Hematopoietic multipotent progenitor cell treated with erythropoietin and hydrocortisone succinate and interleukin-3 and kit ligand, for 6 days (in vitro differentiated cells): ENCODE measurements at regions not wholly inside any gene's neighbourhood (a gene's known extent, or its start where the extent isn't known, plus 50 kb on each side); places are given as distances from the start of the nearest gene placed in this dataset.

Source experiments
- DNase-seq: peaks from one replicate; pipeline ENCODE4 v3.0.0-alpha.2; 2015

GRCh38 chr9:118529624-118530214 lies 825.5 kb downstream of the TLR4 start:
- DNase-seq, result no peak

- DNase-seq, result no peak
Observed at GRCh38 chr9:118532592-118532991, 828.4 kb downstream of the TLR4 start.

GRCh38 chr9:118533101-118533500 lies 828.9 kb downstream of the TLR4 start:
- no peak for DNase-seq

- DNase-seq, result no peak
Observed at GRCh38 chr9:118533850-118534249, 829.6 kb downstream of the TLR4 start.

GRCh38 chr9:118536153-118536552 lies 832.0 kb downstream of the TLR4 start:
- no peak for DNase-seq

GRCh38 chr9:118538959-118539358 lies 830.3 kb downstream of the BRINP1 start:
- no peak for DNase-seq

GRCh38 chr9:118553465-118553864 lies 815.8 kb downstream of the BRINP1 start:
- DNase-seq, result no peak

GRCh38 chr9:118554987-118555386 lies 814.2 kb downstream of the BRINP1 start:
- DNase-seq, result no peak

GRCh38 chr9:118558026-118558425 lies 811.2 kb downstream of the BRINP1 start:
- no peak for DNase-seq

- DNase-seq, result no peak
Observed at GRCh38 chr9:118558891-118559290, 810.3 kb downstream of the BRINP1 start.

- no peak for DNase-seq
Observed at GRCh38 chr9:118561051-118561450, 808.2 kb downstream of the BRINP1 start.

- no peak for DNase-seq
Observed at GRCh38 chr9:118563677-118564076, 805.6 kb downstream of the BRINP1 start.

- no peak for DNase-seq
Observed at GRCh38 chr9:118567861-118568260, 801.4 kb downstream of the BRINP1 start.

GRCh38 chr9:118568704-118569103 lies 800.5 kb downstream of the BRINP1 start:
- no peak for DNase-seq

- DNase-seq, result no peak
Observed at GRCh38 chr9:118569148-118569547, 800.1 kb downstream of the BRINP1 start.

- DNase-seq, result no peak
Observed at GRCh38 chr9:118570066-118570465, 799.2 kb downstream of the BRINP1 start.

GRCh38 chr9:118575341-118576070 lies 793.7 kb downstream of the BRINP1 start:
- DNase-seq, result no peak

- no peak for DNase-seq
Observed at GRCh38 chr9:118577121-118577520, 792.1 kb downstream of the BRINP1 start.

- DNase-seq, result no peak
Observed at GRCh38 chr9:118578467-118578866, 790.8 kb downstream of the BRINP1 start.

- DNase-seq, result no peak
Observed at GRCh38 chr9:118583414-118583813, 785.8 kb downstream of the BRINP1 start.

GRCh38 chr9:118586978-118587377 lies 782.3 kb downstream of the BRINP1 start:
- DNase-seq, result no peak

- no peak for DNase-seq
Observed at GRCh38 chr9:118594428-118594827, 774.8 kb downstream of the BRINP1 start.

GRCh38 chr9:118595719-118596305 lies 773.4 kb downstream of the BRINP1 start:
- peak; percentile 12 for DNase-seq

GRCh38 chr9:118596374-118597015 lies 772.7 kb downstream of the BRINP1 start:
- DNase-seq, result no peak
